Endothelial cell of umbilical vein (primary cell): ENCODE measurements at regions not wholly inside any gene's neighbourhood (a gene's known extent, or its start where the extent isn't known, plus 50 kb on each side); places are given as distances from the start of the nearest gene placed in this dataset.

Experiments
- BruUV-seq: library from RNA; stranded (reverse); fragments of 400-500 nt; replicated peaks from 2 replicates; lab custom pipeline; 2021; lab: Mats Ljungman, UMichigan
- CTCF ChIA-PET: fragments of 300-600, 350-600 bp; sonication (Branson Sonifier 250); formaldehyde crosslinking; loops from one replicate; lab custom pipeline; 2021; ENCODE audit warnings: antibody characterized with exemption, inconsistent platforms; lab: Charles Lee
- POLR2A ChIA-PET: fragments of 300-600, 350-600 bp; sonication (Branson Sonifier 250); formaldehyde crosslinking; loops from one replicate; lab custom pipeline; 2021; ENCODE audit warnings: antibody characterized with exemption, inconsistent platforms; lab: Charles Lee
- DNase-seq: peaks from one replicate; pipeline ENCODE4 v3.0.0-alpha.2; 2011; ENCODE audit warnings: low read depth, low spot score
- FAIRE-seq: peaks from 2 replicates; lab custom pipeline; 2011; peaks lifted over from hg19 to GRCh38; lab: Jason Lieb, UNC
- H2AFZ ChIP-seq: 2 replicates; pipeline ENCODE4 v1.6.0; 2012; ENCODE audit warnings: low read depth, low read length, control low read depth, inconsistent platforms
- H3K27ac ChIP-seq: 2 replicates; pipeline ENCODE4 v1.5.1; 2011; ENCODE audit warnings: low read depth, mild to moderate bottlenecking, control low read depth, low read length, moderate library complexity; ENCODE audit not compliant: insufficient read depth
- H3K27me3 ChIP-seq, 2 experiments: 2 replicates each; pipeline versions ENCODE4 v1.6.0 to v1.6.1; 2011; ENCODE audit warnings: low read length in 2 of 2, mixed read lengths in 1 of 2; ENCODE audit not compliant: control insufficient read depth in 2 of 2, insufficient read depth in 2 of 2
- H3K36me3 ChIP-seq, 2 experiments: 2 replicates in 1 of 2; 3 replicates in 1 of 2; pipeline ENCODE4 v1.5.1; 2011; ENCODE audit warnings: low read length in 2 of 2, mild to moderate bottlenecking in 1 of 2, moderate library complexity in 1 of 2; ENCODE audit not compliant: control insufficient read depth in 2 of 2, insufficient read depth in 2 of 2; ENCODE audit errors: extremely low read depth in 1 of 2
- H3K4me1 ChIP-seq: 3 replicates; pipeline ENCODE4 v1.5.1; 2011; ENCODE audit warnings: mild to moderate bottlenecking, low read length; ENCODE audit not compliant: control insufficient read depth, insufficient read depth; ENCODE audit errors: extremely low read depth
- H3K4me2 ChIP-seq: 2 replicates; pipeline ENCODE4 v1.6.1; 2011; ENCODE audit warnings: low read length, control low read depth, mixed read lengths; ENCODE audit not compliant: insufficient read depth
- H3K4me3 ChIP-seq, 3 experiments: fragments of 200-600 bp in 1 of 3; sonication (generic), shearing (Covaris generic) in 1 of 3; replicated peaks in 1 of 3; 2 replicates each; pipeline ENCODE4 v1.5.1; 2011 to 2016; ENCODE audit warnings: control low read depth in 3 of 3, low read length in 3 of 3, mild to moderate bottlenecking in 2 of 3, inconsistent platforms in 1 of 3, low read depth in 1 of 3, moderate library complexity in 1 of 3; ENCODE audit not compliant: insufficient read depth in 1 of 3
- H3K79me2 ChIP-seq: 2 replicates; pipeline ENCODE4 v1.6.0; 2012; ENCODE audit warnings: low read length, inconsistent platforms; ENCODE audit not compliant: control insufficient read depth, insufficient read depth
- H3K9ac ChIP-seq: replicated peaks from 2 replicates; pipeline ENCODE3; 2011; ENCODE audit warnings: low read length, control low read depth; ENCODE audit not compliant: insufficient read depth; ENCODE audit errors: extremely low read depth
- H3K9me1 ChIP-seq: replicated peaks from 3 replicates; pipeline ENCODE4 v1.6.0; 2011; ENCODE audit warnings: mild to moderate bottlenecking, low read length; ENCODE audit not compliant: control insufficient read depth, insufficient read depth; ENCODE audit errors: extremely low read depth
- H3K9me3 ChIP-seq: replicated peaks from 2 replicates; pipeline ENCODE4 v1.5.1; 2012; ENCODE audit warnings: low read length, inconsistent platforms; ENCODE audit not compliant: control insufficient read depth, insufficient read depth
- H4K20me1 ChIP-seq: replicated peaks from 2 replicates; pipeline ENCODE3; 2011; ENCODE audit warnings: mild to moderate bottlenecking, low read length; ENCODE audit not compliant: control insufficient read depth, insufficient read depth; ENCODE audit errors: extremely low read depth
- CTCF ChIP-seq, 2 donors: IDR thresholded peaks; 1 replicate in 1 of 2; 2 replicates in 1 of 2; pipeline ENCODE4 v1.5.1; 2011; ENCODE audit warnings: low read length in 2 of 2, mild to moderate bottlenecking in 2 of 2, moderate library complexity in 2 of 2, control low read depth in 1 of 2, inconsistent platforms in 1 of 2, low read depth in 1 of 2; ENCODE audit not compliant: insufficient read depth in 1 of 2; ENCODE audit errors: extremely low read depth in 1 of 2
- EZH2 ChIP-seq: IDR thresholded peaks from 2 replicates; pipeline ENCODE4 v1.6.1; 2012; ENCODE audit warnings: borderline replicate concordance, low read depth, mild to moderate bottlenecking, moderate library complexity, low read length, inconsistent platforms; ENCODE audit not compliant: severe bottlenecking
- FOS ChIP-seq: IDR thresholded peaks from 2 replicates; pipeline ENCODE4 v1.6.1; 2011; ENCODE audit warnings: mild to moderate bottlenecking, low read length, moderate library complexity, borderline replicate concordance; ENCODE audit not compliant: insufficient read depth
- GATA2 ChIP-seq: IDR thresholded peaks from 2 replicates; pipeline ENCODE4 v1.7.0; 2011; ENCODE audit warnings: low read depth, mild to moderate bottlenecking, moderate library complexity, mixed read lengths, low read length; ENCODE audit not compliant: insufficient read length, insufficient read depth
- JUN ChIP-seq: IDR thresholded peaks from 2 replicates; pipeline ENCODE4 v1.6.1; 2011; ENCODE audit warnings: borderline replicate concordance, low read depth; ENCODE audit not compliant: insufficient read length, insufficient read depth
- MAX ChIP-seq: IDR thresholded peaks from 2 replicates; pipeline ENCODE4 v1.6.1; 2011; ENCODE audit not compliant: insufficient read depth, insufficient read length
- MYC ChIP-seq: IDR thresholded peaks from one replicate; pipeline ENCODE4 v1.6.1; 2011; ENCODE audit warnings: mild to moderate bottlenecking, low read depth, low read length
- POLR2A ChIP-seq: IDR thresholded peaks from 2 replicates; pipeline ENCODE4 v1.6.1; 2012; ENCODE audit warnings: low read depth, mild to moderate bottlenecking, control low read depth, low read length
- POLR2AphosphoS5 ChIP-seq: IDR thresholded peaks from 2 replicates; pipeline ENCODE4 v1.6.1; 2012; ENCODE audit warnings: low read depth, mild to moderate bottlenecking, control low read depth, low read length, moderate library complexity; ENCODE audit not compliant: insufficient read depth
- dilution Hi-C: fragments of 300-500 bp; cut with MboI; formaldehyde crosslinking; loops from one replicate; pipeline ENCODE4 v1.15.0; 2019; ENCODE audit warnings: low sequenced_read_pairs; ENCODE audit not compliant: extremely low pct_ligation_motif_present
- intact Hi-C: fragments of 100-400 bp; cut with micrococcal nuclease; formaldehyde crosslinking; loops from one replicate; pipeline ENCODE4 v1.10.0; 2022

GRCh38 chr6:163641706-163642105, 227.2 kb downstream of the QKI start:
- CTCF ChIA-PET = no interaction called here
- Histone ChIP-seq H3K9me1 (no peaks in the 10 kb centered on the region), H3K4me2 (no peak overlapping the region), H4K20me1 (no peaks in the 10 kb centered on the region), H3K4me3 (no peak overlapping the region), H3K27me3 (no peaks in the 10 kb centered on the region), H3K79me2 (no peaks in the 10 kb centered on the region), H3K4me1 (no peaks in the 10 kb centered on the region), H3K36me3 (no peaks in the 10 kb centered on the region), H2AFZ (no peak overlapping the region), H3K9ac (no peak overlapping the region), H3K9me3 (no peaks in the 10 kb centered on the region), H3K27ac (no peak overlapping the region)
- no peak for FAIRE-seq
- DNase-seq = no peak
- dilution Hi-C loops (no loop called here), intact Hi-C loops (no loop called here)
- TF ChIP-seq GATA2 (no peak), CTCF (IDR thresholded peaks at IDR 0.05; ENCODE audit: extremely low read depth in 1 of 2, insufficient read depth in 1 of 2, low read depth in 1 of 2, low read length in 2 of 2) (no peak), JUN (no peak), POLR2AphosphoS5 (no peak), EZH2 (no peak), MAX (no peak), MYC (no peak), FOS (no peak), POLR2A (no peak)
- no TSS peak for BruUV-seq
- POLR2A ChIA-PET = no interaction called here
